ENCODE measurements at regions not wholly inside any gene's neighbourhood (a gene's known extent, or its start where the extent isn't known, plus 50 kb on each side); places are given as distances from the start of the nearest gene placed in this dataset.

DNA sequence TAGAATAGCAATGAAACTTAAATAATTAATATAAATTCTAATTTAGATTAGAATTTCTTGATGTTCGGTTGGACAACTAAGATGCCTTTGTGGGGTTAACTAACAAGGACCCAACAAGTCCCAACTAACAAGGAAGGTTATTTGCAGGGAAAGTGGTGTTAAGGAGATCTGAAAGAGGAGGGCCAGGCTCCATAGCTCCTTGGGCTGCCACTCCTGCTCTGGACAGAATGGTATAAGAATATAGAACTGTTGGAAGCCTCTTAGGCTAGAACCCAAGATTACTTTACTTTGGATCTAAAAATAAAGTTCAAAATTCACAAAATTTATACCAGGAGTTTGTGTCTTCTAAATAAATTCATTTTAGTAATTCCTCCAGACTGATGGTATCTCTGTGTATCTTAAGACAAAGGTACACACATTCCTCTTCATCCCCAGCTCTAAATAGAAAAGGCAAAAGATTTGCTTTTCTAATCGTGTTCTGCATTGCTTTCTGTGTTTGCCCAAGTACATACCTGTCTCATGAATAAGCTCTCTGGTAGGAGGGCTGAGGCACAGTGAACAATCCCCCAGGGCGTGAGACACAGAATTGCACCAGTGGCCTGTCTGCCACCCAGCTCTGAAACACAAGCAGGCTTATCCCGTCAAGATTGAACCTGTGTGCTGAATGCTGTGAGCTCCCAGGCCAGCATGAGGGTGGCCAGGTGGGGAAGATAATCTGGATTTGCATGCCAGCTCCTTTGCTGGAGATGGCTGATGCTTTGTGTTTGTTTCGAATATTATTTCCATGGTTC is 176.0 kb downstream of the ACKR3 start:
- DNase-seq (ENCODE audit: low read depth), result no peak

DNA sequence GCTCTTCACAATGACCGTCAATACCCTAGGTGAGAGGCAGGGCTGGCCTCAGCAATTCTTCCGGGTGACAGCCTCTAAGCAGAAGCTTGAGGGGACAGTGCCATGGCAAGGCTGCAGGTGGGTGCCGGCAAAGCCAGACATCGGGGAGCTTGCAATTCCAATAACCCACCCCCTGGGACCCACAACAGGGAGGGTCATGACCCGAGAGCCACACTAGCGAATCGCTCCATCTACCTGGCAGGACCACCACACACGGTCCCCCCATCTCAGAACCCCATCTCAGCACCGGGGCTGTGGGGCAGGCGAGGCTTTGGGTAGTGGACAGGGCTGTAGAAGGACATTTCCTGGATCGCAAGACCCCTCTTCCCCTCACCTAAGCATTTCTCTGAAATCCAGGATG is 177.2 kb downstream of the ACKR3 start:
- no peak for DNase-seq (ENCODE audit: low read depth)

DNA sequence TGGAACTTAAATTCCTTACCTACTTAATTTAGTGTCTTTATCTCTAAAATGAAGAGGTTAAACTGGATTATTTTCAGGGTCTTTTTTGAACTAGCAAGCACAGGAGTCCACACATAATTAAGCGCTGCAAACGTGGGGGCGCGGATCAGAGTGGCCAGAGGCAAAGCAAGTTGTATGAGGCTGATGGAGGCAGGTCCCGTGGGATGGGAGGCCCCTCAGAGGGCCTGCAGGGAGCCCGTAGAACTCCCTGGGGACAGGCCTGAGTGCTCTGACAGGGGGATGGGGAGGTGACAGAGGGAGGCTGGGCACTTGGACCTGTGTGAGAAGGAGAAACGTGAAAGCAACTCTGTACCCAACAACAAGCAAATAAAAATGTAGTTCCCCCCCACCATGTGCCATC is 177.8 kb downstream of the ACKR3 start:
- DNase-seq (ENCODE audit: low read depth), result no peak

DNA sequence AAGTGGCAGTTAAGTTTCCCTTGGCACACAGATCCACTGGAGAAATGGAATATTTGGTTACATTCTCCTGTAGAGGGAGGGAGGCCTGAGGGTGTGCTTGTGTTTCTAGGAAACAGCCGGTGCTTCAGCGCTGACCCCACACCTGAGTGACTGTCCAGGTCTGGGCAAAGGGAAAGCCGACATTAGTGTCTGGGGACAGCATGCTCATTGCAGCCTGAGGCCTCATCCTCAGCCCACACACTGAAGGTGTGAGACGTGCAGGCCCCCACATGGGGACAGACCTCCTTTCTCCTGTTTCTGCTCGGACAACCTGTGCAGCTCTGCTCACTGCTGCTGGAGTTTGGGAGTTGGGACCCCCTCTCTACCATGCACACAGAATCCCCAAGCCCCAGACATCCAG is 178.3 kb downstream of the ACKR3 start:
- no peak for DNase-seq (ENCODE audit: low read depth)

DNA sequence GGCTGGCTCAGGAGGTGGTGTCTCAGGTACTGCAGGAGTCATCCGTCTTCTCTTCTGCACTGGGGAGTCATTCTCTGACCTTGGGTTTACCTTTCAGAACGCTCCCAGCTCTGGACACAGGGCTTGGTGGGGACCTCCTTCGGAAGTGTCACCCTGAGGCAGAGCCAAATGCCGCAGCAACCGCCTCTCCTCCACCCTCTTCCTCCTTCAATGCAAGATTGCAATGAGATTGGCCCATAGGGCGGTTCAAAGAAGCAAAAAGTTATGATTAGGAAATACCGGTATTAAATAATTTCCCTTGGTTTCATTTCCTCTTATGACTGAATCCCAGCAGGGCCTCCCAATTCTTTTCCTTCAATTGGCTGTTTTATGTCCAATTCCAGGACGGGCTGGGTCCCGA is 178.8 kb downstream of the ACKR3 start:
- no peak for DNase-seq (ENCODE audit: low read depth)

DNA sequence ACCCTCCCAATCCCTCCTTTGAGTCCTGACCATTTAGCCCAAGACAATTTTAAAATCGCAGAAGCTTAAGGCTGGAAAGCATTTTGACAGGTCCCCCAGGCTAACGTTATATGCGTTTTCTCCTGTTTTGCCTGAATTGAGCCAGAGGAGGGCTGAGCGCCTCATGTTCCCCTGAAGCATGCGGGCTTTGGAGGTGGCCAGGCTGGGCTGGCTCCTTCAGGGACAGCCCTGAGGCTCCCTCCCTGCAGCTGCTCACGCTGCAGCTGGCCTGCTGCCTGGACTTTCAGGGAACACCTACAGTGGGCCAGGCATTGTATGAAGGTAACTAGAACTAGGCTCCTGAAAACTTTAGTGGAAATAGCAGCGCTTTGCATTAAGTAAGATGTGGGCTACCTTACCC is 179.2 kb downstream of the ACKR3 start:
- DNase-seq (ENCODE audit: low read depth), result no peak

DNA sequence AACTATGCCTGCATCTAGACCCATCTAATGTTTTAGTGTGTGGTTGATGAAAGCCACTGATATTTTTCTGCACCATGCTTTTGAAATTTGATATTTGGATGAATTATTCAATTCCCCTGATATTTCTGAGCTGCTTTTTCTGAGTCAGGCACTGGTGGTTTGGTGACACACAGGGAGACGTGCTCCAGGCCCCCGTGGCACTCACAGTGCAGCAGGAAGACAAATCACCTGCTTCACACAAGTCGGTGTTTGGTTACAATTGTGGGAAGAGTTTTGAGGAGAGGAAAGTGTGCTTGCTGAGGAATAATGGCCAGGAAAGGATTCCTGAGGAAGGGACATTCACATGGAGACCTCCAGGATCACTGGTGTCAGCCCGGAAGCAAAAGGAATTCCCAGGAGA is 179.7 kb downstream of the ACKR3 start:
- no peak for DNase-seq (ENCODE audit: low read depth)

DNA sequence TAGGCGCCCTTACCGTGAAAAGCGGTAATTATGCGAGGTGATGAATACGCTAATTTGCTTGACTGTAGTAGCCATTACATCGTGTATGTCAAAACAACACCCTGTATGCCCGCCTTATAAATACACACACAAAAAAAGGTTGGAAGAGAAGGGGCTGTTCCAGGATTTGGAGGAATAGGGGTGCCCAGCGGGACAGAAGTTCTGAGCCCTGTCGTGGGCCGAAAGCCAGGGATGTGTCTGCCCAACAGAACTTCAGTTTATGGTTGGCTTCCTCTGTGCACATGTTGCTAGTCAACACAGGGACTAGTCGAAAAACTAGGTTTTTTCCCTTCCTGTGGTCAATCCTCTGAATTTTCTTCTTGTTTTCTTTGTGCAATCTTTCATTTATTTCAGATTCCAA is 182.5 kb downstream of the ACKR3 start:
- no peak for DNase-seq (ENCODE audit: low read depth)

DNA sequence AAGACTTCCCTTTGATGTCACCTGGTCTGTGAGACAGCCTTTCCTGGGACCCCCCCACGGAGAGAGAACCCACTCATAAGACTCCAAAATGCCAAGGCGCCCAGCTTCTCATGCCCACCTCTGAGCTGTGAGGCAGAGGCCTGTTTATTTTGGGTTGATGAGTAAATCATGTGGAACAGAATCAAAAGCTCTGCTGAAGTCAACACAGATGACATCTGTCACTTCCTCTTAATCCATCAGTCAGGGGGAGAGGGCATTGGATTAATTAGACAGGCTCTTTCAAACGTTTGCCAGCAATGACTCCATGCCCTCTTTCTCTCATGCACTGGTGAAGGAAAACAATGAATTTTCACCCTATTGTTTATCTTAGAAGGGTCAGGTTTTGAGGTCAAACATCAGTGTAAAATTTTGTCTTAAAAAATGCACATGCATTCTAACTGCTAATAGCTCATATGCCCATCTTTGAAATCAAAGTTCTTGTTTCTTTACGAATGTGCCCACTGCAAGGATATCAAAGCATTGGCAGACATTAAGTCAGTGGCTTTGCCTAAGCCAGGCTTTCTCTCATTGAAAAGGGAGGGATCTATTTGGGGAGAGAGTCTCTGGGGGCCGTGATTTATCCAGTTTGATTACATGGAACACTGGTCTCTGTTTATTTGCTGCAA is 184.1 kb downstream of the ACKR3 start:
- no peak for DNase-seq (ENCODE audit: low read depth)

DNA sequence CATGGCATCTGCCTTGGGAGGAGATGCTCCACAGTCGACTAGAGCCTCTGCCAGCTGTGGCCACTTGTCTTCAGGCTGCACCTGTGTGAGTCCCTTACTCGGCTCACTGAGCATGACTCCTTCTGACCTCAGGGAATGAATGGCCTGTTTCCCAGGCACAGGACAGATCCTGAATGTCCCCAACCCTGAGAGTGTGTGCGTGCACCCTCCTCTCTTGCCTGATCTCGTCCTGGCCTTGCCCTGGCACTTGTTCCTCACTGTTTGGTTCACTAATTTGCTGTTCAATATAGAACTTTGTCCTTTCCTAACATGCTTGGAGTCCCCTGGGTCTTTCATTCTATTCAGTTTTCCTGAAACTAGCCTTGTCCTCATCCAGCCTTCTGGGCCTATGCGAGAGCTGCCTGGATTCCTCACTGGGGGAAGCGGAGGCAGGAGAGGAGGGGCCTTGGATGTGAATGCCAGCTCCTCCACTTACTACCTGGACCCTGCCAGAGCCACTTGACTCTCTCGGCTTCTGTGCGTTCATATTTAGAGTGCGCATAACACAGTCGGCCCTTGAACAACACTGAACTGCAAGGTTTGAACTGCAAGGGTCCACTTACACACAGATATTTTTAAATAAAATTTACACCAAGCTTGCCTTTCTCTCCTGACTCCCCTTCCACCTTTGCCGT is 184.8 kb downstream of the ACKR3 start:
- no peak for DNase-seq (ENCODE audit: low read depth)

DNA sequence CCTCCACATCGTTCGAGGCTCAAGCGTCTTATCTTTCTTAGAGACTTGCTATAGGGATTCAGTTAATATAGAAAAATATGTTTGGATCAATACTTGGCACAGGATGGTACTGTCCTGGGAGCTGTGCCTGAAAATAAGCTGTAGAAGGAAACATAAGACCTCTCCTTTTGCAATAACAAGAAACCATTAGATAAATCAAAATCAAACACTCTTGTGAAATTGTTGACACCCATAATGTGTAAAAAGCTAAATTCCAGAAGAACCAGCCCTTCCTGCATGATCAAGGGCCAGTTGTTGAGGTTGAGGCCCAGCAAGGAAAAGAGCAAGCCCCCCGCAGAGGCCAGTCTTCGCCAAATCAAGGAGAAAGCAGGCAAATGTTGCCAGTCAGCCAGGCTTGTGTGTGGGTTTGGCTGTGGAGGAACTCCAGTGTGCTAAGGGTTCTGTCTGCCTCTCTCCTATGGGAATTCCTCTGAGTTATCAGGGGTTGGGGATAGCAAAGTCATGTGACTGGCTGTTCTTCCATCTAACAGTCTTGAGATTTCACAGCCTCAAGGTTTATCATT is 185.7 kb downstream of the ACKR3 start:
- no peak for DNase-seq (ENCODE audit: low read depth)

DNA sequence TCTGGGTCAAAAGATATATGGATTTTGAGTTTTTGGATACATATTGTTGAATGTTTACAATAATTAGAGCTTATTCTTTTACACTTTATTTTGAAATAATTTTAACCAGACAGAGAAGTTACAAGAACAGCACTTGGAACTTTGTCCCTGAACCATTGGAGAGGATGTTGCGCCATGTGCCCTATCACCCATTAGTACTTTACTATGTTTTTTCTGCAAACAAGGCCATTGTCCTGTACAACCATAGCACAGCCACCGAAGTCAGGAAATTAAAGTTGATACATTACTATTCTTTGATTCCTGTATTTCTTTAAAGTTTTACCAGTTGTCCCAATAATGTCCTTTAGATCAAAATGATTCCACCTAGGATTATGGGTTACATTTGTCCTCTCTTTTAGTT is 188.8 kb downstream of the ACKR3 start:
- DNase-seq (ENCODE audit: low read depth), result no peak

DNA sequence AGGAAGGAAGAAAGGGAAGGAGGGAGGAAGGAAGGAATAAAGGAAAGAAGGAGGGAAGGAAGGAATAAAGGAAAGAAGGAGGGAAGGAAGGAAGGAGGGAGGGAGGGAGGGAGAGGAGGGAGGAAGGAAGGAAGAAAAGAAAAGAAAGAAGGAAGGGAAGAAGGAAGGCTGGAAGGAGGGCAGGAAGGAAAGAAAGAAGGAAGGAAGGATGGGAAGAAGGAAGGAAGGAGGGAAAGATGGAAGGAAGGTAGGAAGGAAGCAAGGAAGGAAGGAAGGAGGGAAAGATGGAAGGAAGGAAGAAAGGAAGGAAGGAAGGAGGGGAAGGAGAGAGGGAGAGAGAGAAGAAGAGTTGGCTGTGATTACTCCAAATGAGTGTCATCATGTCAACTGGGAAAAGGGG is 190.6 kb downstream of the ACKR3 start:
- no peak for DNase-seq (ENCODE audit: low read depth)

DNA sequence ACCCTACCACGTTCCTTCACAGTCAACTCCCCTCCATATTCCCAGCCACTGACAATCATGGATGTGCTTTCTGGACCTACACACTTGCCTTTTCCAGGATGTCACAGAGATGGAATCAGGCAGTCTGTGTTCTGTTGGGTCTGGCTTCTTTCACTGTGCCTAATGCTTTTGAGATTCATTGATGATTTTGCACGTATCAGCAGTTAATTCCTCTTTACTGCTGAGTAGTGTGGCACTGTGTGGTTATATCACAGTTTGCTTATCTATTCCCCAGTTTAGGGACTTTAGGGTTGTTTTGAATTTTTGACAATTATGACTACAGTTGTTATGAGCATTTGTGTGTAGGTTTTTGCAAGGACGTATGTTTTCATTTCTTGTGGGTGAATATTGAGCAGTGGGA is 191.7 kb downstream of the ACKR3 start:
- no peak for DNase-seq (ENCODE audit: low read depth)

DNA sequence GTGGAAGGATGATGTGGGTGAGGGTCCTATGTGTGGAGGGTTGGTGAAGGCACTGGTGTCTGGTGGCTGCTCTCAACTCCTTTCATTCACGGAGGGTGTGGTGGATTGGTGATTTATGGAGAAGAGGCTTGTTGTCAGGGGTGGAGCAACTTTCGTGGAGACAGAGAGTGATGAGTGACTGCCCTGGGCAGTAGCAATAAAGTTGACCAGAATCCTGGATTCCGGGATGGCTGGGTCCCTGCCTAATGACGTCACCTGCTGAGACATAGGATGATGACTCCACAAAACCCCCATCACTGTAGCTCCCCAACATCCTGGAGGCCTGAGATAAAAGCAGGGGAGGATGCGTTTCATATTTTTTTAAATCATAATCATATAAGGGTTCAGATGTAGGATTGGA is 193.0 kb downstream of the ACKR3 start:
- no peak for DNase-seq (ENCODE audit: low read depth)

DNA sequence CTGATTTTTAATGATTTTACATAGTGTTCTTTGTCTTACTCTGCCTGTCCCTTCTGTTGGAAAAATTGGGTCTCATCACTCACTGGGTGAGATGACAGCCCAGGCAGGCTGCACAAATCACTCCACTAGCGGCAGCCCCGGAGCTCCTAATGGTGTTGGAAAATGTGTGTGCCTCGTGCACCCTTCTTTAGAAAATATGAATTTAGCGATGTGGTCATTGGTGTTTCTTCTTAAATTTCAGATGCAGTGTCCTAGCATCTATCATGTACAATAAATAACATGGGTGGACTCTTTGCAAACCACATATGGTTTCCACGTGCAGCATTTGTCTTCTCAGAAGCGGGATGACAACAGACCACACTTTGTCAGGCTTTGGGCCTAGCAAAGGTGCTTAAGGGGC is 194.2 kb downstream of the ACKR3 start:
- DNase-seq (ENCODE audit: low read depth), result no peak

DNA sequence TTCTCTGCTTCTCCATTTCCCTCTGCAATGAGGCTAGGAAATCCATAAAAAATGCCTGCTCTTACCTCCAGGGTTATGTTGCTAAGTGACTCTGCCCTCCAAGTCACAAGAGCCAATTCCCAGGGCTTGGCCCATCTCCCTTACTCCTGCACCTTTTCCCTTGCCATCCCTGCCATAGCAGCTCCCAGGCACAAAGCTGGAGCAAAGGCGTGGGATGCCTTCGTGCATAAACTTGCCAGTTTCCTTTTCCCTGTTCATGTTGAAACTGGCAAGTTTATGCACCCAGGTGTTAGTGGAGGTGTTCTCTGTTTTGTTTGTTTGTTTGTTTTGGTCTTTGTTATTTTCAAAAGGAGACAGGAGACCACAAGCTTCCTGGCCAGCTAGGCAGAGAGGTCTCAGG is 195.1 kb downstream of the ACKR3 start:
- DNase-seq (ENCODE audit: low read depth), result no peak

DNA sequence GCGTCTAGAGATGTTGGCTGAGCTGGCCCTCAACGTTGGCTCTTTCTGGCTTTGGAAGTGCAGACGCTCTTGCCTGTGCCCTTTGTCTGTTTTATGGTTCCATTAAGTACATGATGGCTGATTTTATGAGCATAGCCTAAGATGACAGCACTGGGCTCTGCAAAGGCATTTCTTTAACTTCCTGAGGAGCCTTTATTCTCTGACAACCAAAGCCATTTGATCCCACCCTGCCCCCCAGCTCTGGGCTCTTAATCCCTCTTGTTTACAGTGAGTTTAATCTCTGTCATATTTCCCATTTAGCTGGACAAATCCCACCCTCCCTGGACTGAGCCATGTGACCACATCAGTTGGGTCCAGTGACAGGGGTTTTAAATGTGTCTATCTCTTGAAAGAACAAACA is 195.9 kb downstream of the ACKR3 start:
- no peak for DNase-seq (ENCODE audit: low read depth)

DNA sequence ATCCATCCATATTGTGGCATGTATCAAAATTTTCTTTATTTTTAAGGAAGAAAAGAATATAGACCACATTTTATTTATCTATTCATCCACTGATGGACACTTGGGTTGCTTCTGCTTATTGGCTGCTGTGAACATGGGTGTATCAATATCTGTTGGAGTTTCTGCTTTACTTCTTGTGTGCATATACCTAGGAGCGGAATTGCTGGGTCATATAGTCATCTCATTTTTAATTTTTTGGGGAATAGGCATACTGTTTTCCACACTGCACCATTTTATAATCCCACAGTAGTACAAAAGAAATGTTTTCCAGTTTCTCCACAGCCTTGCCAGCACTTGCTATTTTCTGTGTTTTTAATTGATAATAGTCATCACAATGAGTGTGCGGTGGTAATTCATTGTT is 197.2 kb downstream of the ACKR3 start:
- no peak for DNase-seq (ENCODE audit: low read depth)

DNA sequence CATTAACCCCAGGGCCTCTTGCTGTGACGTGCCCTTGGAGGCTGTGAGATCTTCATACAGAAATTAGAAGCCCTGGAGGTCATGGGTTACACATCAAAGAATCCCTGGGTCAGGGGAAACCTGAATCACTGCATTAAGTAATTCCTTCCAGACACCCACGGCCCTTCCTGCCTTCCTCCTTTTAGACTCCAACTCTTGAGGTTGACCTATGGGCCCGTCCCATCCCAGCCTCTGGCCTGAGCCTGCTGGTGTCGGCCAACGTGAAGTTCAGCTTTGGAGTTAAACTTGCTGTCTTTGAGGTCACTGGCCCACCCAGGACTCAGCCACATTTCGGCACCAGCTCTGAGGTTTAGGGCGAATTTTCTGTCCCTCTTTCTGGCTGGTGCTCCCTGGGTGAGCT is 198.3 kb downstream of the ACKR3 start:
- no peak for DNase-seq (ENCODE audit: low read depth)

DNA sequence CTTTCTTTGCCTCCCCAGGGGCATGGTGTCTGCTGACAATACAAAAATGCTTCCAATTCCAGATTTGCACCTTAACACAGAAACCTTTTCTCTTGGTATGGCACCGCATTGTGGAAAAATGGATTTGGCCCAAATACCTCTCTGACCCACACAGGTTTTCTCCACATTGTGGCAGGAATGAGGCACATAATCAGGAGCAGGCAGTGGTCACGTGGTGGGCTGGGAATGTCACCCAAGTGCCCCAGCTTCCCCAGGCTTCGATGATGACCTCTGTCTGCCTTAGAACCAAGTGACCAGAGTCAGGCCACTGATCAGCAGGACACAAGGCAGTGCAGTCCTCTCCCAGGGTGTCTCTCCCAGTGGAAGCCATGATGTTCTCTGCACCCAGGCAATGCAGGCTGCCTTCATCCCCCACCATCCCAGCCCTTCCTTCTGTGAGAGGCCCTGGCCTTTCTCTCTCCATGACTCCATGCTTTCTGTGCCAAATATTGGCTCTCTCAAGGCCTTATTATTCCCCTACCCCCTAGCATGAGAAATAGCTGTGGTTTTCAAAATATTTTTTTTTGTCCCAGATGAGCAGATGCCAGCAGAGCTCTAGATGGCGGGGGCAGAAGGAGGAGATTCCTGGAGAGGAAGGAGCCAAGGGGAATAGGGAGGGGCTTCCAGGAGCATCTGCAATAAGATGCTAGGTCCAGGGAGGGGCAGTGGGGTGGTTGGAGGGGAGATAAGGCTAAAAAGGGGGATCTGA is 198.9 kb downstream of the ACKR3 start:
- no peak for DNase-seq (ENCODE audit: low read depth)

DNA sequence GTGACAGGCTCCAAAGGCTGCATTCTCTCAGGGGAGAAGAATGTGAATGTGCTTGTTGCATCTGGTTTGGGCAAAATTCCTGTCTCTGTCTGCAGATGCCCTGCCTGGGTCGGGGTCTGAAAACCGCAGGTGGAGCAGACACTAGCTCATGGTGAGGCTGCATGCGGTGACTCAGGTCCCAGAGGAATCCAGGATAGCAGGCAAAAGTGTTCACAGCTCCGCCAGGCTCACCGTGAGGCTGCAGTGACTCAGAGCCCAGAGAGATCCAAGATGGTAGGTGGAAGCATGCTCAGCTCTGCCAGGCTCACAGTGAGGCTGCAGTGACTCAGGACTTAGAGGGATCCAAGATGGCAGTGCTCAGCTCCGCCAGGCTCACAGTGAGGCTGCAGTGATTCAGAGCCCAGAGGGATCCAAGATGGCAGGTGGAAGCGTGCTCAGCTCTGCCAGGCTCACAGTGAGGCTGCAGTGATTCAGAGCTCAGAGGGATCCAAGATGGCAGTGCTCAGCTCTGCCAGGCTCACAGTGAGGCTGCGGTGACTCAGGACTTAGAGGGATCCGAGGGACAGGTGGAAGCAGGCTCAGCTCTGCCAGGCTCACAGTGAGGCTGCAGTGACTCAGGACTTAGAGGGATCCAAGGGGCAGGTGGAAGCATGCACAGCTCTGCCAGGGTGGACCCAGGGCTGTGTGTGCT is 200.5 kb downstream of the ACKR3 start:
- DNase-seq (ENCODE audit: low read depth), result no peak
